CD4-positive, alpha-beta T cell treated with Interleukin-1 beta for 1 hour (primary cell): ENCODE measurements at regions not wholly inside any gene's neighbourhood (a gene's known extent, or its start where the extent isn't known, plus 50 kb on each side); places are given as distances from the start of the nearest gene placed in this dataset.
A peak's percentile ranks its signal among the peaks of the same experiment; 100 is the strongest.

Experiments used
- DNase-seq, 2 donors: peaks; one replicate each; pipeline ENCODE4 v3.0.0-alpha.2; 2020 to 2022

- no peak for DNase-seq
These were observed 278.0 kb downstream of the MRPL39 start for GRCh38 chr21:25329227-25329825.

GRCh38 chr21:25328736-25329135, 278.5 kb downstream of the MRPL39 start:
- DNase-seq: no peak

GRCh38 chr21:25326181-25326580, 281.1 kb downstream of the MRPL39 start:
- no peak for DNase-seq

GRCh38 chr21:25324666-25325065, 282.6 kb downstream of the MRPL39 start:
- no peak for DNase-seq

- DNase-seq: no peak
These were observed 283.8 kb downstream of the MRPL39 start for GRCh38 chr21:25323356-25323949.

GRCh38 chr21:25314247-25314646, 293.0 kb downstream of the MRPL39 start:
- no peak for DNase-seq

- no peak for DNase-seq
These were observed 293.5 kb downstream of the MRPL39 start for GRCh38 chr21:25313829-25314228.

- DNase-seq: no peak
These were observed 299.8 kb downstream of the MRPL39 start for GRCh38 chr21:25307489-25307888.

GRCh38 chr21:25304611-25305010, 302.7 kb downstream of the MRPL39 start:
- DNase-seq: no peak

- DNase-seq: no peak
These were observed 306.6 kb downstream of the MRPL39 start for GRCh38 chr21:25300632-25301031.

GRCh38 chr21:25298512-25299491, 308.5 kb downstream of the MRPL39 start:
- DNase-seq: no peak

GRCh38 chr21:25297117-25297516, 310.2 kb downstream of the MRPL39 start:
- no peak for DNase-seq

GRCh38 chr21:25296252-25296651, 311.0 kb downstream of the MRPL39 start:
- DNase-seq: no peak

GRCh38 chr21:25292396-25292795, 314.9 kb downstream of the MRPL39 start:
- no peak for DNase-seq

- DNase-seq: peak in 1 of 2 donors; percentile 12
These were observed 323.6 kb downstream of the MRPL39 start for GRCh38 chr21:25283720-25284119.

GRCh38 chr21:25281134-25281533, 326.1 kb downstream of the MRPL39 start:
- DNase-seq: no peak

GRCh38 chr21:25280061-25280460, 327.2 kb downstream of the MRPL39 start:
- DNase-seq: no peak

- DNase-seq: no peak
These were observed 333.3 kb downstream of the MRPL39 start for GRCh38 chr21:25273959-25274358.

GRCh38 chr21:25254491-25255174, 352.6 kb downstream of the MRPL39 start:
- no peak for DNase-seq

GRCh38 chr21:25246546-25246945, 360.7 kb downstream of the MRPL39 start:
- DNase-seq: no peak

GRCh38 chr21:25244735-25245134, 362.5 kb downstream of the MRPL39 start:
- DNase-seq: no peak

GRCh38 chr21:25243808-25244207, 363.5 kb downstream of the MRPL39 start:
- DNase-seq: no peak

- no peak for DNase-seq
These were observed 366.3 kb downstream of the MRPL39 start for GRCh38 chr21:25240974-25241373.
